Jurkat, Clone E6-1 (cell line): ENCODE measurements at regions not wholly inside any gene's neighbourhood (a gene's known extent, or its start where the extent isn't known, plus 50 kb on each side); places are given as distances from the start of the nearest gene placed in this dataset.
"Not testable (repeated sequence)": the region's sequence is repeated elsewhere in the genome, so short reads cannot be mapped to it uniquely, and the experiment has no call there.

Source experiments
- DNase-seq: peaks from one replicate; pipeline ENCODE4 v3.0.0-alpha.2; 2011; ENCODE audit warnings: low read depth, low spot score
- H3K4me3 ChIP-seq: 2 replicates; pipeline ENCODE4 v1.5.1; 2011; ENCODE audit warnings: mild to moderate bottlenecking, low read length, control low read depth, moderate library complexity

DNA sequence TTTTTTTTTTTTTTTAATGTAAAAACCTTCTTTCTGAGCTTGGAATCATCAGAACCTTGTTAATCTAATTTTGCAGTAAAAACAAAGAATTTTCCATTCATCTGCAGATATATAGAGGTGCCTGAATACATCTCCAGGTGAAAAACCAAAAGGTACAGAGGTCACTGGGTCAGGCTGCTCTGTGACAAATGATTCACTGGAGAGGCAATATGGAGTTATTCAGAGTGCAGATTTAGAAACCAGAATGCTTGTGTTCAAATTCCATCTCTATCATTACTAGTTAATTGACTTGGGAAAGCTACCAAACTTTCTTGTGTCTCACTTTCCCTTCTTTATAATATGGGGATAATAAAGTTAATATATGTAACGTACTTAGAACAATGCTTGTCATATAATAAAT is 51.5 kb upstream of the C1orf53 start:
- DNase-seq: no peak
- H3K4me3 ChIP-seq: no peak overlapping the region

DNA sequence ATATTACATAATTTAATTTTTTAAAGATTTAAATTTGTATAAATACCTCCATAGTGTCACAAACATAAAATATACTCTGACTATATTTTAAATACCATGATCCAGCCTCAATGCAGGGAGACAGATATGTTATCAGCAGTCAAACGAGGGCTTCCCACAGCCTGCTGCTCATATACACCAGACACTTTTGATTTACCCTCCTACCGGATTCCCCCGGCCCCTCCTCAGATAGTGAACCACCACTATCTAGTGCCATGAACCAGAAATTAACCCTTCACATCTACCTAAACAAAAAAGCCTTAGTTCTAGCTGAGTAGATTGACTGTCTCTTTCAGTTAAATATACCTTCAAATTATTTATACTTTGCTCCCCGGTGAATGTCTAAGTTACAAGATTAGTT is 52.4 kb upstream of the C1orf53 start:
- H3K4me3 ChIP-seq: no peak overlapping the region
- DNase-seq: no peak

- no peak for DNase-seq
- H3K4me3 ChIP-seq: no peak overlapping the region
These were observed 54.1 kb upstream of the C1orf53 start for GRCh38 chr1:197848350-197848749.

DNA sequence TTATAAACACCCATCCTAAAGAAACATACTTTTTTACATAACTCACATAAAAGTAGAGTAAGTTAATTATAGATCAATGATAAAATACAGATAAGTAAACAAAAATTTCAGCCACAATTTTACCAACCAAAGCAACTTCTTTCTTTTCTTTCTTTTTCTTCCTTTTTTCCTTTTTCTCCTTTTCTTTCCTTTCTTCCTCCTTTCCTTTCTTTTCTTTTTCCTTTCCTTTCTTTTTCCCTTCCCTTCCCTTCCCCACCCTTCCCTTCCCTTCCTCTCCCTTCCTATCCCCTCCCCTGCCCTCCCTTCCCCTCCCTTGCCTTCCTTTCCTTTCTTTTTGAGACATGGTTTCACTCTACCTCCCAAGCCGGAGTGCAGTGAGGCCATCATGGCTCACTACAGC is 56.5 kb upstream of the C1orf53 start:
- no peak for DNase-seq
- no peak overlapping the region for H3K4me3 ChIP-seq

DNA sequence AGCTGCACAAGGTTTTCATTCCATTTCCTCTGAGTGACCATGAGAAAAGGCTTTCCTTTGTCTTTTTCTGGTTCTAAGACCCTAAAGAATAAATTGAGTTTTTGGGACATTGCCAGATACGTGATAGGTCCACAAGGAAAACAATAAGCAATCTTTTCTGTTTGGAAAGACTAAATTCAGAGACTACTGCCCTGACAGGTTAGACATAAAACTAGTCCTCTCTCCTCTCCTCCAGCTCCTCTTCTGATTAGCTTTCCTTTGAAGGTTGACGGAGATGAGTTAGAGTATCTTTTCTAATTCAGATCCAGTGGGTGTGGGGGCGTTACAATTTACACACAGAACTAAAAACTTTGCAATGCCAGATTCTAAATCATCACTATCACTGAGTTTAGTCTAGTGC is 57.8 kb upstream of the C1orf53 start:
- no peak overlapping the region for H3K4me3 ChIP-seq
- no peak for DNase-seq

GRCh38 chr1:197843401-197843800 is 59.0 kb upstream of the C1orf53 start:
- no peak overlapping the region for H3K4me3 ChIP-seq
- DNase-seq: no peak

DNA sequence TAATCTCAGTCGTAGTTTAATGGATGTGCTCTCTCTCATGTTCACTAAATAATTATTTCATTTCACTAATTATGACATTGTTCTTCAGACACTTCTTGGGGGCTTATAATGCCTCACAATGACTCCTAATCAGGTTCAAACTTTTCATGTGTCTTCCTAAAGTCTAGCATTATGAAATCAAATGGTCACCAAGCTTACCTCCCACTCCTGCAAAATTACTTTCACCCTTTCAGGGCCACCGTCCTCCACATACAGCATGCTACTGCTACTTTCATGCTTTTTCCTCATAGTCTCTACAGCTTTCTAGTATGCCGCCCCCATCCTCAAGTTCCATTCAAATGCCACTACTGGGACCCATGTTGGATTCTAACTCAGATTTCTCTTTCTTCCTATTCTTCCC is 59.8 kb upstream of the C1orf53 start:
- H3K4me3 ChIP-seq: no peak overlapping the region
- DNase-seq: no peak

- H3K4me3 ChIP-seq: no peak overlapping the region
These were observed 60.4 kb upstream of the C1orf53 start for GRCh38 chr1:197841883-197842553.

GRCh38 chr1:197841158-197841557 is 61.3 kb upstream of the C1orf53 start:
- peak; percentile 14 for DNase-seq
- H3K4me3 ChIP-seq: no peak overlapping the region

More at GRCh38 chr1:197841883-197842553, 60.4 kb upstream of the C1orf53 start:
- DNase-seq: no peak

- not testable (repeated sequence) for DNase-seq, H3K4me3 ChIP-seq
These were observed 62.6 kb upstream of the C1orf53 start for GRCh38 chr1:197839786-197840185.

- no peak for DNase-seq
These were observed 63.6 kb upstream of the DENND1B start for GRCh38 chr1:197838836-197839235.

GRCh38 chr1:197837911-197838310 is 62.6 kb upstream of the DENND1B start:
- H3K4me3 ChIP-seq: no peak overlapping the region
- DNase-seq: no peak

More at GRCh38 chr1:197838836-197839235, 63.6 kb upstream of the DENND1B start:
- no peak overlapping the region for H3K4me3 ChIP-seq

GRCh38 chr1:197836356-197836755 is 61.1 kb upstream of the DENND1B start:
- not testable (repeated sequence) for DNase-seq, H3K4me3 ChIP-seq

DNA sequence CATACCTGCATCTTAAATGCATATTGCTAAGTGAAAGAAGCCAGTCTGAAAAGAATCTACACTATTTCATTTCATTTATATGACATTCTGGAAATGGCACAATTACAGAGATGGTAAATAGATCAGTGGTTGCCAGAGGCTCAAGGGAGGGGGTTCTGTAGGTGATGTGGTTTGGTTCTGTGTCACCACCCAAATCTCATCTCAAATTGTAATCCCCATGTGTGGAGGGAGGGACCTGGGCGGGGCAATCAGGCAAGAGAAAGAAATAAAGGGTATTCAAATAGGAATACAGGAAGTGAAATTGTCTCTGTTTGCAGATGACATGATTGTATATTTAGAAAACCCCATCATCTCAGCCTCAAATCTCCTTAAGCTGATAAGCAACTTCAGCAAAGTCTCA is 53.7 kb upstream of the DENND1B start:
- DNase-seq, H3K4me3 ChIP-seq: not testable (repeated sequence)

- no peak for DNase-seq
- H3K4me3 ChIP-seq: no peak overlapping the region
These were observed 50.3 kb upstream of the DENND1B start for GRCh38 chr1:197825541-197825940.
